Renal pelvis (tissue), 1 donor: ENCODE measurements at regions not wholly inside any gene's neighbourhood (a gene's known extent, or its start where the extent isn't known, plus 50 kb on each side); places are given as distances from the start of the nearest gene placed in this dataset.
A peak's percentile ranks its signal among the peaks of the same experiment; 100 is the strongest.

Experiments used
- DNase-seq: peaks from one replicate; pipeline ENCODE4 v3.0.0-alpha.2; 2013

GRCh38 chr5:113902917-113903660 is 389.6 kb downstream of the YTHDC2 start:
- DNase-seq, result no peak

- no peak for DNase-seq
Observed at GRCh38 chr5:113909782-113910181, 396.3 kb downstream of the YTHDC2 start.

GRCh38 chr5:113917997-113918396 is 404.5 kb downstream of the YTHDC2 start:
- no peak for DNase-seq

GRCh38 chr5:113922343-113922742 is 408.8 kb downstream of the YTHDC2 start:
- DNase-seq, result no peak

GRCh38 chr5:113935453-113935852 is 422.0 kb downstream of the YTHDC2 start:
- DNase-seq, result no peak

- peak; percentile 47 for DNase-seq
Observed at GRCh38 chr5:113937301-113937700, 423.8 kb downstream of the YTHDC2 start.

GRCh38 chr5:113939988-113940387 is 421.9 kb upstream of the KCNN2 start:
- no peak for DNase-seq

- no peak for DNase-seq
Observed at GRCh38 chr5:113950186-113950585, 411.7 kb upstream of the KCNN2 start.

- no peak for DNase-seq
Observed at GRCh38 chr5:113965225-113965624, 396.6 kb upstream of the KCNN2 start.

GRCh38 chr5:113969901-113970300 is 392.0 kb upstream of the KCNN2 start:
- no peak for DNase-seq

GRCh38 chr5:113971454-113971853 is 390.4 kb upstream of the KCNN2 start:
- no peak for DNase-seq

GRCh38 chr5:113974976-113975375 is 386.9 kb upstream of the KCNN2 start:
- no peak for DNase-seq

- DNase-seq, result no peak
Observed at GRCh38 chr5:113984928-113985327, 376.9 kb upstream of the KCNN2 start.

GRCh38 chr5:113985505-113985904 is 376.4 kb upstream of the KCNN2 start:
- no peak for DNase-seq

- no peak for DNase-seq
Observed at GRCh38 chr5:113989278-113989912, 372.5 kb upstream of the KCNN2 start.

- no peak for DNase-seq
Observed at GRCh38 chr5:113989913-113990305, 372.0 kb upstream of the KCNN2 start.

- no peak for DNase-seq
Observed at GRCh38 chr5:114001076-114001475, 360.8 kb upstream of the KCNN2 start.

- no peak for DNase-seq
Observed at GRCh38 chr5:114006582-114006981, 355.3 kb upstream of the KCNN2 start.

GRCh38 chr5:114007678-114008077 is 354.2 kb upstream of the KCNN2 start:
- DNase-seq, result no peak

GRCh38 chr5:114010362-114010761 is 351.5 kb upstream of the KCNN2 start:
- DNase-seq, result no peak

- DNase-seq, result peak; percentile 12
Observed at GRCh38 chr5:114018186-114018585, 343.7 kb upstream of the KCNN2 start.

- DNase-seq, result no peak
Observed at GRCh38 chr5:114038756-114039155, 323.1 kb upstream of the KCNN2 start.

GRCh38 chr5:114050087-114050486 is 311.8 kb upstream of the KCNN2 start:
- DNase-seq, result no peak

- DNase-seq, result peak; percentile 21
Observed at GRCh38 chr5:114053372-114053771, 308.5 kb upstream of the KCNN2 start.
